OCI-LY1 (cell line): ENCODE measurements at regions not wholly inside any gene's neighbourhood (a gene's known extent, or its start where the extent isn't known, plus 50 kb on each side); places are given as distances from the start of the nearest gene placed in this dataset.

Experiments
- H2AFZ ChIP-seq: fragments of 200-600 bp; sonication (generic), shearing (Covaris generic); 2 replicates; pipeline ENCODE4 v1.6.0; 2014; ENCODE audit warnings: antibody characterized with exemption, mild to moderate bottlenecking, low read length
- H3F3A ChIP-seq: fragments of 200-600 bp; sonication (generic), shearing (Covaris generic); 2 replicates; pipeline ENCODE4 v1.6.0; 2014; ENCODE audit warnings: mild to moderate bottlenecking, antibody characterized with exemption, low read length, moderate library complexity; ENCODE audit not compliant: insufficient read depth
- H3K27ac ChIP-seq: fragments of 200-600 bp; sonication (generic); 2 replicates; pipeline ENCODE4 v1.5.1; 2014; ENCODE audit warnings: low read length, mixed run types, mild to moderate bottlenecking, low read depth; ENCODE audit not compliant: poor library complexity, severe bottlenecking
- H3K27me3 ChIP-seq: fragments of 200-600 bp; sonication (generic); 2 replicates; pipeline ENCODE4 v1.6.0; 2014; ENCODE audit warnings: antibody characterized with exemption, mild to moderate bottlenecking, low read length, moderate library complexity; ENCODE audit not compliant: insufficient read depth
- H3K36me3 ChIP-seq: fragments of 200-600 bp; sonication (generic); 2 replicates; pipeline ENCODE4 v1.6.1; 2014; ENCODE audit warnings: mild to moderate bottlenecking, antibody characterized with exemption, low read length, moderate library complexity, mixed read lengths; ENCODE audit not compliant: insufficient read depth
- H3K4me1 ChIP-seq: fragments of 200-600 bp; sonication (generic); 2 replicates; pipeline ENCODE4 v1.5.1; 2014; ENCODE audit warnings: mild to moderate bottlenecking, low read length, moderate library complexity; ENCODE audit not compliant: insufficient read depth, severe bottlenecking
- H3K4me2 ChIP-seq: fragments of 200-600 bp; sonication (generic), shearing (Covaris generic); 2 replicates; pipeline ENCODE4 v1.6.1; 2014; ENCODE audit warnings: low read length
- H3K4me3 ChIP-seq: fragments of 200-600 bp; sonication (generic); 2 replicates; pipeline ENCODE4 v1.5.1; 2014; ENCODE audit warnings: low read length, low read depth, mild to moderate bottlenecking, mixed read lengths; ENCODE audit not compliant: poor library complexity, severe bottlenecking
- H3K79me2 ChIP-seq: fragments of 200-600 bp; shearing (Covaris generic); 2 replicates; pipeline ENCODE4 v1.6.1; 2016; ENCODE audit warnings: mixed run types, low read length, mixed read lengths; ENCODE audit not compliant: insufficient read depth
- H3K9ac ChIP-seq: fragments of 200-600 bp; sonication (generic), shearing (Covaris generic); 2 replicates; pipeline ENCODE4 v1.6.1; 2014; ENCODE audit warnings: mild to moderate bottlenecking, low read length, mixed read lengths
- H3K9me2 ChIP-seq: fragments of 200-600 bp; sonication (generic), shearing (Covaris generic); 2 replicates; pipeline ENCODE4 v1.6.1; 2014; ENCODE audit warnings: low read depth, mild to moderate bottlenecking, low read length, mixed read lengths
- H3K9me3 ChIP-seq: fragments of 200-600 bp; shearing (Covaris generic); 2 replicates; pipeline ENCODE4 v1.6.1; 2014; ENCODE audit warnings: low read length, mixed read lengths
- H4K20me1 ChIP-seq: fragments of 200-600 bp; sonication (generic), shearing (Covaris generic); 2 replicates; pipeline ENCODE4 v1.6.0; 2016; ENCODE audit warnings: mild to moderate bottlenecking, low read length; ENCODE audit not compliant: insufficient read depth
- EZH2 ChIP-seq: fragments of 200-600 bp; sonication (generic), shearing (Covaris generic); IDR thresholded peaks from 2 replicates; pipeline ENCODE4 v1.8.0; 2017; ENCODE audit warnings: borderline replicate concordance, mixed run types, mild to moderate bottlenecking, antibody characterized with exemption, low read length, moderate library complexity, mixed read lengths
- TF ChIP-seq, protein P1 (sequence below): fragments of 200-600 bp; sonication (generic), shearing (Covaris generic); IDR thresholded peaks from 2 replicates; pipeline ENCODE4 v1.5.1; 2017; ENCODE audit warnings: mild to moderate bottlenecking, antibody characterized with exemption, low read length, moderate library complexity, mixed read lengths

- no peaks in the 10 kb centered on the region for H3K36me3 ChIP-seq
These were observed 63.4 kb upstream of the PAPPA start for GRCh38 chr9:116090030-116090770.

GRCh38 chr9:116094846-116095245 lies 58.7 kb upstream of the PAPPA start:
- Histone ChIP-seq H4K20me1 (no peaks in the 10 kb centered on the region), H3K9me3 (no peaks in the 10 kb centered on the region), H3K4me2 (no peak overlapping the region), H3F3A (no peaks in the 10 kb centered on the region), H3K79me2 (no peaks in the 10 kb centered on the region), H2AFZ (no peak overlapping the region), H3K4me1 (no peaks in the 10 kb centered on the region), H3K9me2 (no peaks in the 10 kb centered on the region), H3K36me3 (no peaks in the 10 kb centered on the region), H3K27ac (no peak overlapping the region), H3K9ac (no peak overlapping the region), H3K4me3 (no peak overlapping the region), H3K27me3 (no peaks in the 10 kb centered on the region)
- TF ChIP-seq, protein P1, sequence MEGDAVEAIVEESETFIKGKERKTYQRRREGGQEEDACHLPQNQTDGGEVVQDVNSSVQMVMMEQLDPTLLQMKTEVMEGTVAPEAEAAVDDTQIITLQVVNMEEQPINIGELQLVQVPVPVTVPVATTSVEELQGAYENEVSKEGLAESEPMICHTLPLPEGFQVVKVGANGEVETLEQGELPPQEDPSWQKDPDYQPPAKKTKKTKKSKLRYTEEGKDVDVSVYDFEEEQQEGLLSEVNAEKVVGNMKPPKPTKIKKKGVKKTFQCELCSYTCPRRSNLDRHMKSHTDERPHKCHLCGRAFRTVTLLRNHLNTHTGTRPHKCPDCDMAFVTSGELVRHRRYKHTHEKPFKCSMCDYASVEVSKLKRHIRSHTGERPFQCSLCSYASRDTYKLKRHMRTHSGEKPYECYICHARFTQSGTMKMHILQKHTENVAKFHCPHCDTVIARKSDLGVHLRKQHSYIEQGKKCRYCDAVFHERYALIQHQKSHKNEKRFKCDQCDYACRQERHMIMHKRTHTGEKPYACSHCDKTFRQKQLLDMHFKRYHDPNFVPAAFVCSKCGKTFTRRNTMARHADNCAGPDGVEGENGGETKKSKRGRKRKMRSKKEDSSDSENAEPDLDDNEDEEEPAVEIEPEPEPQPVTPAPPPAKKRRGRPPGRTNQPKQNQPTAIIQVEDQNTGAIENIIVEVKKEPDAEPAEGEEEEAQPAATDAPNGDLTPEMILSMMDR = no peak
- no peak for TF ChIP-seq EZH2

More at GRCh38 chr9:116090030-116090770, 63.4 kb upstream of the PAPPA start:
- Histone ChIP-seq H3K27ac (no peak overlapping the region), H3K4me2 (no peak overlapping the region), H4K20me1 (no peaks in the 10 kb centered on the region), H3K4me1 (no peaks in the 10 kb centered on the region), H3K27me3 (no peaks in the 10 kb centered on the region), H3K4me3 (no peak overlapping the region), H3K79me2 (no peaks in the 10 kb centered on the region), H3K9me3 (no peaks in the 10 kb centered on the region), H3K9ac (no peak overlapping the region), H3K9me2 (no peaks in the 10 kb centered on the region), H3F3A (no peaks in the 10 kb centered on the region), H2AFZ (no peak overlapping the region)
- TF ChIP-seq, protein P1 = no peak
- TF ChIP-seq EZH2 = no peak

- Histone ChIP-seq H3K4me1 (no peaks in the 10 kb centered on the region), H3K36me3 (no peaks in the 10 kb centered on the region), H3K4me2 (no peak overlapping the region), H3K9ac (no peak overlapping the region), H3K79me2 (no peaks in the 10 kb centered on the region), H3K27me3 (no peaks in the 10 kb centered on the region), H3K27ac (no peak overlapping the region), H4K20me1 (no peaks in the 10 kb centered on the region), H3K9me2 (no peaks in the 10 kb centered on the region), H2AFZ (no peak overlapping the region), H3K9me3 (no peaks in the 10 kb centered on the region), H3K4me3 (no peak overlapping the region), H3F3A (no peaks in the 10 kb centered on the region)
- no peak for TF ChIP-seq EZH2
- TF ChIP-seq, protein P1 = no peak
These were observed 58.2 kb upstream of the PAPPA start for GRCh38 chr9:116095403-116095802.
